ENCODE measurements at regions not wholly inside any gene's neighbourhood (a gene's known extent, or its start where the extent isn't known, plus 50 kb on each side); places are given as distances from the start of the nearest gene placed in this dataset.

- Mint-ChIP-seq H3K27me3 (ENCODE audit: insufficient read depth, unreplicated experiment) (no peaks in the 10 kb centered on the region), H3K4me1 (ENCODE audit: low read depth, unreplicated experiment) (no peaks in the 10 kb centered on the region), H3K9me3 (ENCODE audit: unreplicated experiment) (no peaks in the 10 kb centered on the region), H3K4me3 (ENCODE audit: unreplicated experiment) (no peak overlapping the region), H3K36me3 (ENCODE audit: insufficient read depth, unreplicated experiment) (no peaks in the 10 kb centered on the region), H3K27ac (ENCODE audit: unreplicated experiment) (no peak overlapping the region)
- Histone ChIP-seq H3K27me3 (replicated peaks; ENCODE audit: control insufficient read depth, insufficient read depth, low read length) (no peaks in the 10 kb centered on the region), H3K4me1 (no peaks in the 10 kb centered on the region), H3K36me3 (ENCODE audit: control insufficient read depth, insufficient read depth, low read length) (no peaks in the 10 kb centered on the region), H3K9me3 (no peaks in the 10 kb centered on the region), H3K4me3 (ENCODE audit: low read depth, low read length) (no peak overlapping the region)
- no peak for DNase-seq
- POLR2A ChIA-PET, result no interaction called here
- TF ChIP-seq CTCF (IDR thresholded peaks at IDR 0.05; ENCODE audit: insufficient read depth in 1 of 2, low read depth in 1 of 2, low read length in 1 of 2, severe bottlenecking in 1 of 2, unreplicated experiment in 1 of 2), result no peak
- BruUV-seq (replicated peaks), result no TSS peak
- intact Hi-C loops (cut with micrococcal nuclease; ENCODE audit: unreplicated experiment), result no loop called here
- CTCF ChIA-PET, result no interaction called here
These were observed 304.5 kb downstream of the CD83 start for GRCh38 chr6:14422061-14422460.

GRCh38 chr6:14422917-14423316 lies 305.3 kb downstream of the CD83 start:
- no peaks in the 10 kb centered on the region for H3K4me1 Mint-ChIP-seq (ENCODE audit: low read depth, unreplicated experiment)
- H3K4me3 Mint-ChIP-seq (ENCODE audit: unreplicated experiment), result no peak overlapping the region
- H3K9me3 ChIP-seq, result no peaks in the 10 kb centered on the region
- H3K27me3 Mint-ChIP-seq (ENCODE audit: insufficient read depth, unreplicated experiment), result no peaks in the 10 kb centered on the region
- no peaks in the 10 kb centered on the region for H3K27me3 ChIP-seq (replicated peaks; ENCODE audit: control insufficient read depth, insufficient read depth, low read length)
- no peak for DNase-seq
- no TSS peak for BruUV-seq (replicated peaks)
- H3K36me3 ChIP-seq (ENCODE audit: control insufficient read depth, insufficient read depth, low read length), result no peaks in the 10 kb centered on the region
- H3K4me3 ChIP-seq (ENCODE audit: low read depth, low read length), result no peak overlapping the region
- intact Hi-C loops (cut with micrococcal nuclease; ENCODE audit: unreplicated experiment), result no loop called here
- TF ChIP-seq CTCF (IDR thresholded peaks at IDR 0.05; ENCODE audit: insufficient read depth in 1 of 2, low read depth in 1 of 2, low read length in 1 of 2, severe bottlenecking in 1 of 2, unreplicated experiment in 1 of 2), result no peak
- CTCF ChIA-PET, result no interaction called here
- H3K27ac Mint-ChIP-seq (ENCODE audit: unreplicated experiment), result no peak overlapping the region
- H3K4me1 ChIP-seq, result no peaks in the 10 kb centered on the region
- no peaks in the 10 kb centered on the region for H3K36me3 Mint-ChIP-seq (ENCODE audit: insufficient read depth, unreplicated experiment)
- POLR2A ChIA-PET, result no interaction called here
- no peaks in the 10 kb centered on the region for H3K9me3 Mint-ChIP-seq (ENCODE audit: unreplicated experiment)

- intact Hi-C loops (cut with micrococcal nuclease; ENCODE audit: unreplicated experiment), result no loop called here
- H3K36me3 Mint-ChIP-seq (ENCODE audit: insufficient read depth, unreplicated experiment), result no peaks in the 10 kb centered on the region
- no TSS peak for BruUV-seq (replicated peaks)
- H3K9me3 Mint-ChIP-seq (ENCODE audit: unreplicated experiment), result no peaks in the 10 kb centered on the region
- H3K4me3 Mint-ChIP-seq (ENCODE audit: unreplicated experiment), result no peak overlapping the region
- no peaks in the 10 kb centered on the region for H3K4me1 Mint-ChIP-seq (ENCODE audit: low read depth, unreplicated experiment)
- H3K4me3 ChIP-seq (ENCODE audit: low read depth, low read length), result no peak overlapping the region
- H3K27me3 Mint-ChIP-seq (ENCODE audit: insufficient read depth, unreplicated experiment), result no peaks in the 10 kb centered on the region
- ChIA-PET CTCF (no interaction called here), POLR2A (no interaction called here)
- no peaks in the 10 kb centered on the region for H3K9me3 ChIP-seq
- H3K36me3 ChIP-seq (ENCODE audit: control insufficient read depth, insufficient read depth, low read length), result no peaks in the 10 kb centered on the region
- no peak for TF ChIP-seq CTCF (IDR thresholded peaks at IDR 0.05; ENCODE audit: insufficient read depth in 1 of 2, low read depth in 1 of 2, low read length in 1 of 2, severe bottlenecking in 1 of 2, unreplicated experiment in 1 of 2)
- no peaks in the 10 kb centered on the region for H3K27me3 ChIP-seq (replicated peaks; ENCODE audit: control insufficient read depth, insufficient read depth, low read length)
- no peak overlapping the region for H3K27ac Mint-ChIP-seq (ENCODE audit: unreplicated experiment)
- no peak for DNase-seq
- no peaks in the 10 kb centered on the region for H3K4me1 ChIP-seq
These were observed 305.8 kb downstream of the CD83 start for GRCh38 chr6:14423330-14423729.

All from Caco-2 (cell line).